Skin epidermis (tissue), 12 donors: ENCODE measurements at regions not wholly inside any gene's neighbourhood (a gene's known extent, or its start where the extent isn't known, plus 50 kb on each side); places are given as distances from the start of the nearest gene placed in this dataset.

Experiments
- H3K27ac ChIP-seq, 21 experiments: fragments of 200-600 bp; sonication (generic) in 11 of 21; one replicate each; pipeline ENCODE4 v1.5.0; 2020; ENCODE audit warnings: mild to moderate bottlenecking in 3 of 21, inconsistent platforms in 2 of 21, moderate library complexity in 2 of 21
- H3K4me3 ChIP-seq, 7 experiments: fragments of 200-600 bp; sonication (generic) in 2 of 7; one replicate each; pipeline ENCODE4 v1.5.0; 2020; ENCODE audit warnings: inconsistent platforms in 2 of 7, mild to moderate bottlenecking in 2 of 7, moderate library complexity in 1 of 7

DNA sequence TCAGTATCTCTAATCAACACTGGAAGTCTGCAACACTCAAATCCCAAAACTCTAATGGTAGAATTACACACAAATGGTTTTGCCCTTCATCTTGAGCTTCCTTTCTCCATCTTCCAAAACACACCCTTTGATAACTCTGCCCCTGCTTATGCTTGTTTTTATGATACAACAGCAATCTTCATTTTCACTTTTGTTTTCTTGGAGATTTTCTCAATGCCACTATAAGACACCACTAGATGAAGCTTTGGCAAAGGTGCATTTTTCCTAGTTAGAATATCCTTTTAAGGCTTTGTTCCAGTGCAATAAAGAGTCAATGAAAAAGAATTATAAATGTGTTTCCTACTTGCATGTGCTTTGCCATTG lies 472.4 kb upstream of the NWD2 start:
- H3K27ac ChIP-seq: no peak overlapping the region
- H3K4me3 ChIP-seq: no peak overlapping the region

DNA sequence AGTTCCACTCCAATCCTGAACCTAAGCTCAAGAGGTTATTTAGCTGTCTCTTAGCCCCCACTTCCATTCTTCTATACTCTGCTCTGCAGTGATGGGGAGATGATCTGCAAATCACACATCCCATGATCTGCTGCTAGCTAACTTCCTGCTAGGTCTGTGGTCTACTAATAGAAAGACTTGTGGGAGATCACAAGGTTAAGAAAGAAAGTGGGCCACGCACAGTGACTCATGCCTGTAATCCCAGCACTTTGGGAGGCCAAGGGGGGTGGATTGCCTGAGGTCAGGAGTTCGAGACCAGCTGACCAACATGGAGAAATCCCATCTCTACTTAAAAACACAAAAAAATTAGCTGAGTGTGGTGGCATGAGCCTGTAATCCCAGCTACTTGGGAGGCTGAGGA lies 471.1 kb upstream of the NWD2 start:
- H3K27ac ChIP-seq: no peak overlapping the region
- H3K4me3 ChIP-seq: no peak overlapping the region

DNA sequence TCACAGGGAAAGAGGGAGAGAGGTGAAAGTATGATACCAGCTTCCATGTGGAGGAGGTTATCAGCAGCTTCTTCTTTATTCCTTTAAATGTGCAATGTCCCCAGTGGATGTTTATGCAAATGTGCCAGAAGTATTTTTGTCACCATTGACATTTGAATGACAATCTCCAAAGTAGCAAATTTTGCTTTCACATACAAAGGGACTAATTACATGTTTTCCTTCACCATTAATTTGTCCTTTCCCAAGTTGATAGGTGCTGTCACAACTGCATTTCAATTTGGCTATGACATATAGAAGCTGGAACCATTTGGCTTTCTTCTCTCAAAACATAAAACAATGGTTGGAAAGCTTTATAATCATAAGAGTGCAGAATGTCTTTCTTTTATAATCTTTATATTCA lies 469.0 kb upstream of the NWD2 start:
- no peak overlapping the region for H3K4me3 ChIP-seq
- H3K27ac ChIP-seq: no peak overlapping the region

- H3K4me3 ChIP-seq: no peak overlapping the region
- H3K27ac ChIP-seq: no peak overlapping the region
Measured at GRCh38 chr4:36779601-36780000, 464.9 kb upstream of the NWD2 start.

DNA sequence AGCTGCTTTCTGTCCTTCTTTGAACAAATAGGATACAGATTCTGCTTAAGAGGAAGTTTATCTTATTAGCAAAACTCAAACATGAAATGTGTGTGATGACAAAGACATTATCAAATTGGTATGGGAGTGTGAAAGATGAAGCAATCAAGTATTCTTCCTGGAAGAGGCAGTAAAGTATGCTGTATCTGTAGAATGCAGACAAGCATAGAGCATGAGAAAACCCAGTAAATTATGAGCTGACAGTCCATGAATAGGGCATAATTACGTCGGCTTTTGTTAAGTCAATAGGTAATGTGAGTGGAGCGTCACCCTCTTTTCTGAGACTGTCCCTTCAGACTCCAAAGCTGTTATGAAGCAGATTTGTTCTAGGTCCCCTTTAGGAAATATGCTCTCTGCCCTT lies 458.6 kb upstream of the NWD2 start:
- Histone ChIP-seq H3K4me3 (no peak overlapping the region), H3K27ac (no peak overlapping the region)

DNA sequence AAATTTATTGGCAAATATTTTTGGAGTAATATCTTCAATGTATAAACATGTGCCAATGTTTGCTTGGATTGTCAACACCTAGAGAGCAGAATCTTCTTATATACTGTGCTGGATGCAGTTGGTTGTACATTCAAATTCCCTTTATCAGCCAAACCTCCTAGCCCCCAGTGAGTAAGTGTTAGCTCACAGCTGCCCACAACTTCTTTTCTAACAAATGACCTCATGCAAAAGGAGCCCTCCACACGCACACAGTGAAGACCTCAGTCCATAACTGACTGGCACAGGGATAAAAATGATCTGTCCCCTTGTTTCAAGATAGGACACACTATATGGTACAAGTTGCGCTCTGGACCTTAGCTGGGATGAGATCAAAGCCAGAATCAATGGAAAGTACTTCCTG lies 458.0 kb upstream of the NWD2 start:
- Histone ChIP-seq H3K27ac (no peak overlapping the region), H3K4me3 (no peak overlapping the region)

DNA sequence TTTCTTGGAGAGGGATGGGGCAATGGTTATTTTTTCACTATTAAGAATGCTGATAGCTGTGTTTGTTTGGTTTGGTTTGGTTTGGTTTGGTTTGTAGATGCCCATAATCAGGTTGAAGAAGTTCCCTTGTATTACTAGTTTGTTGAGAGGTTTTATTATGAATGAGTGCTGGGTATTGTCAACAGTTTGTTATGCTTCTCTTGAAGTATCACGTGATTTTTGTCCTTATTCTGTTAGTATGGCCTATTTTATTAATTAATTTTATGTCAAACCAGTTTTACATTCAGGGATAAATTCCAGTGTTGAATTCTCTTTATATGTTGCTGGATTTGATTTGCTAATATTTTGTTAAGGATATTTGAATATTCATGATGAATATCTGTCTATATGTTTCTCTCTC lies 449.8 kb upstream of the NWD2 start:
- no peak overlapping the region for H3K4me3 ChIP-seq
- no peak overlapping the region for H3K27ac ChIP-seq

- H3K27ac ChIP-seq: no peak overlapping the region
- H3K4me3 ChIP-seq: no peak overlapping the region
Measured at GRCh38 chr4:36812149-36812548, 432.4 kb upstream of the NWD2 start.

DNA sequence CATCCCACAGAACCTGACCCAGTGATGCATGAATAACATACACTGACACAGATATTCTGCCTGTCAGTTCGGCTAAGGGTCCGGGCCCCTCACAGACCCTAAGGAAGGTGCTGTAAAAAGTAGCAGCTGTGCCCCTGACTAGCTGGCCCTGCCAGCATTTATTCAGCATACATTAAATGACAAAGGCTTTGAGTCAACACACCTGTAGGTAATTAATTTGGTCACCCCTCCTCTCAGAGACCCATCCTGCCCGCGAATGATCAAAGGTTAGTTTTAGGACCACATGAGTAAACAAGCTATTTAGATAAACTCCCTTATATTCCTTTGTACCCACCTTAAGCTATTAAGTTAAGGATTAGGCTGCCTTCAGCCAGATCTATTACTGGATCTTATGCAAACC lies 429.0 kb upstream of the NWD2 start:
- H3K4me3 ChIP-seq: no peak overlapping the region
- H3K27ac ChIP-seq: no peak overlapping the region

- H3K4me3 ChIP-seq: no peak overlapping the region
- H3K27ac ChIP-seq: no peak overlapping the region
Measured at GRCh38 chr4:36823199-36823967, 421.2 kb upstream of the NWD2 start.

GRCh38 chr4:36824682-36825081 lies 419.9 kb upstream of the NWD2 start:
- Histone ChIP-seq H3K4me3 (no peak overlapping the region), H3K27ac (no peak overlapping the region)

- H3K4me3 ChIP-seq: no peak overlapping the region
- no peak overlapping the region for H3K27ac ChIP-seq
Measured at GRCh38 chr4:36835246-36835645, 409.3 kb upstream of the NWD2 start.

DNA sequence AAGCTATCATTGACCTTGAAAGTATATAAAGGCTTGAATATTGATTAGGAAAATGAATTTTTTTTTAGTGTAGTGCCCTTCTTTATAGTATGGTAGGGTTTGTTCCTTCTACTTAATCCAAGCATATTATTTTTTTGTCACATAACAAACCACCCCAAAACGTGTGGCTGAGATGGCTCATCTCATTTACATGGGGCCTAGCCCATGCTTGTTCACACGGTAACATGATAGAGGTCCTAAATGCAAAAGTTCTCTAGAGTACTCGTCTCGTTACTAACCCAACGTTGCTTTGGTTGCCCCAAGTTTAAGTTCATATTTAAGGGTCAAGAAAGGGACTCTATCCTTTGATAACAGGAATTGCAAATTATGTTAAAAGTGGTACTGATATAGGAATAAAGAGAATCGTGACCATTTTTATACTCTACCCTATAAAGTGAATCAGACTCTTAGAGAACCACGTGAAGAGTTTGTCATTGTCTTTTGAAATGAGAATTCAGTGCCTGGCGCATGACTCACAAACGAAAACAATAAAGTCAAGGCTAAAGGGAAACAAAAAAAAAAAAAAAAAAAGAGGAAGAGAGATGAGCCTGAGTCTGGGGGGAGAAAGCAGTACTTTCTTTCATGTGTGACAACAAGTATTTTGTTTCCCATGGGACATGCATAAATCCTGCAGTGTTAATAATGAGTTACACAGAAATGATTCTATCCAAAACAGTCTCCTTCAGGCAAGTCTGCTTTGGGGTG lies 402.8 kb upstream of the NWD2 start:
- Histone ChIP-seq H3K4me3 (no peak overlapping the region), H3K27ac (no peak overlapping the region)

GRCh38 chr4:36844448-36844847 lies 400.1 kb upstream of the NWD2 start:
- H3K4me3 ChIP-seq: no peak overlapping the region
- H3K27ac ChIP-seq: no peak overlapping the region

DNA sequence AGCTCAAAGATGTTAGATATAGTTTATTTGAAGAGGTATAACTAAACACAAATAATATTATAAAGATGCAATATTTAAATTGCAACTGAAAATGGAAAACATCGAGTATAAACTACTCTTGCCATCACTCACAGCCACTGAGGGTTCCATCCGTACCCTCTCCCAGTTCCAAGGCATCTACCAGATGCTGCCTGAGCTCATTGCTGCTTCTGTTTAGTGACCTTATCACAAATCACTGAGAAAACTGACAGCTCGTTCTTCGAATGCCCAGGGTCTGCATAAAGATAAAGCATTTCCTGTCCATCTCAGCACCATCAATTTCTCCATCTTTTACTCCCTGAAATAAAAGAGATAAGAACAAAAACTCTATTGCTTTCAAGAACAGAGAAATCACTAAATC lies 391.7 kb upstream of the NWD2 start:
- no peak overlapping the region for H3K27ac ChIP-seq

DNA sequence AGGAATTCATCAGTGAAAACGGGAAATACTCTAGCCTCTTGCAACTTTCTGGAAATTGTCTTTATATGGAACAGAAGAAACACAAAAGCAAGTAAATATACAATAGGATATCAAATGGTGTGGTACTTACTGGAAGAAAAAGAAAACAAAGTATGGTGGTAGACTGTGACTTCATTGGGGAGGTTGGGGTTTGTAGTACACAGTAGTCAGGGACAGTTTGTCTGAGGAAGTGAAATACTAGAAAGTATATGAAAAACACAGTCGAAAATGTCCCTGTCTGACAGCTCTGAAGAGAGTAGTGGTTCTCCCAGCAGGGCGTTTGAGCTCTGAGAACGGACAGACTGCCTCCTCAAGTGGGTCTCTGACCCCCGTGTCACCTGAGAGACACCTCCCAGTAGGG lies 390.0 kb upstream of the NWD2 start:
- H3K4me3 ChIP-seq: no peak overlapping the region
- no peak overlapping the region for H3K27ac ChIP-seq

More for the DNA sequence above, 391.7 kb upstream of the NWD2 start:
- no peak overlapping the region for H3K4me3 ChIP-seq

- Histone ChIP-seq H3K27ac (no peak overlapping the region), H3K4me3 (no peak overlapping the region)
Measured at GRCh38 chr4:36863601-36864000, 380.9 kb upstream of the NWD2 start.

DNA sequence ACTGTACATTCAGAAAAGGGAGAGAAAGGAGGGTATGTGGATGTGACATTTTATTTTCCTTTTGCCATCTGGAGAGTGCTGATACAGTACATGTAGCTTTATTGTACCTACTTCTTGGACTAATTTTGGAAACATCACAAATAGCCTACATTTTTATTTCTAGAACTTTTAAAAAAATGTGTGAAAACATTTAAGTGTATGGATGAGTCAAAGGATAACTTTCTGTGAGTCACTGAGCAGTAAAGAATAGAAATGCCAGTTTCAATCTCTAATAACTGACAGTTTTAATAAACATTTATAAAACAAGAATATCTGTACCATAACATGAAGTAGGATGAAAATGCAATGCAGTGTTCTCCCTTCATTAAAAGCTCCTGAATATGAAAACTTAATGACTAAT lies 374.4 kb upstream of the NWD2 start:
- Histone ChIP-seq H3K4me3 (no peak overlapping the region), H3K27ac (no peak overlapping the region)

GRCh38 chr4:36872679-36873078 lies 371.9 kb upstream of the NWD2 start:
- Histone ChIP-seq H3K27ac (no peak overlapping the region), H3K4me3 (no peak overlapping the region)

GRCh38 chr4:36884151-36884550 lies 360.4 kb upstream of the NWD2 start:
- no peak overlapping the region for H3K27ac ChIP-seq
- no peak overlapping the region for H3K4me3 ChIP-seq

- Histone ChIP-seq H3K27ac (no peak overlapping the region), H3K4me3 (no peak overlapping the region)
Measured at GRCh38 chr4:36891971-36892370, 352.6 kb upstream of the NWD2 start.
